ENCODE measurements at regions not wholly inside any gene's neighbourhood (a gene's known extent, or its start where the extent isn't known, plus 50 kb on each side); places are given as distances from the start of the nearest gene placed in this dataset.

- WGBS (ENCODE audit: insufficient coverage), result 95% methylated on average over 6 of the region's 12 CpGs
- H3K27me3 ChIP-seq (ENCODE audit: control insufficient read depth, insufficient read depth, low read length), result no peaks in the 10 kb centered on the region
- peaks cover 4% of the 10 kb centered on the region for H3K4me1 ChIP-seq (ENCODE audit: control insufficient read depth, insufficient read depth, low read length)
- H3K9me3 ChIP-seq (ENCODE audit: control insufficient read depth, insufficient read depth, low read length), result no peaks in the 10 kb centered on the region
- DNase-seq (ENCODE audit: low read depth in 4 of 6, low spot score in 6 of 6), result no peak
- no peak overlapping the region for H3K4me3 ChIP-seq (ENCODE audit: low read depth, low read length)
- no peak overlapping the region for H3K27ac ChIP-seq (ENCODE audit: low read depth, low read length)
- no peaks in the 10 kb centered on the region for H3K36me3 ChIP-seq (ENCODE audit: control insufficient read depth, insufficient read depth, low read length)
Observed at GRCh38 chr6:40815731-40816130, 223.3 kb downstream of the UNC5CL start.

GRCh38 chr6:40810171-40810570 lies 223.0 kb upstream of the LRFN2 start:
- Histone ChIP-seq H3K9me3 (ENCODE audit: control insufficient read depth, insufficient read depth, low read length) (no peaks in the 10 kb centered on the region), H3K4me1 (ENCODE audit: control insufficient read depth, insufficient read depth, low read length) (no peaks in the 10 kb centered on the region), H3K27me3 (ENCODE audit: control insufficient read depth, insufficient read depth, low read length) (no peaks in the 10 kb centered on the region), H3K4me3 (ENCODE audit: low read depth, low read length) (no peak overlapping the region), H3K27ac (ENCODE audit: low read depth, low read length) (no peak overlapping the region), H3K36me3 (ENCODE audit: control insufficient read depth, insufficient read depth, low read length) (no peaks in the 10 kb centered on the region)
- DNase-seq (ENCODE audit: low read depth in 4 of 6, low spot score in 6 of 6), result no peak

GRCh38 chr6:40809627-40810026 lies 222.5 kb upstream of the LRFN2 start:
- H3K4me1 ChIP-seq (ENCODE audit: control insufficient read depth, insufficient read depth, low read length), result no peaks in the 10 kb centered on the region
- no peaks in the 10 kb centered on the region for H3K36me3 ChIP-seq (ENCODE audit: control insufficient read depth, insufficient read depth, low read length)
- no peak for DNase-seq (ENCODE audit: low read depth in 4 of 6, low spot score in 6 of 6)
- no peak overlapping the region for H3K4me3 ChIP-seq (ENCODE audit: low read depth, low read length)
- no peaks in the 10 kb centered on the region for H3K27me3 ChIP-seq (ENCODE audit: control insufficient read depth, insufficient read depth, low read length)
- no peaks in the 10 kb centered on the region for H3K9me3 ChIP-seq (ENCODE audit: control insufficient read depth, insufficient read depth, low read length)
- H3K27ac ChIP-seq (ENCODE audit: low read depth, low read length), result no peak overlapping the region
- no CpG with 5 or more reads among the region's 1 CpG for WGBS (ENCODE audit: insufficient coverage)

- H3K36me3 ChIP-seq (ENCODE audit: control insufficient read depth, insufficient read depth, low read length), result no peaks in the 10 kb centered on the region
- peaks cover 1% of the 10 kb centered on the region for H3K4me1 ChIP-seq (ENCODE audit: control insufficient read depth, insufficient read depth, low read length)
- DNase-seq (ENCODE audit: low read depth in 4 of 6, low spot score in 6 of 6), result no peak
- WGBS (ENCODE audit: insufficient coverage), result 96% methylated on average over 5 of the region's 5 CpGs
- H3K27me3 ChIP-seq (ENCODE audit: control insufficient read depth, insufficient read depth, low read length), result no peaks in the 10 kb centered on the region
- no peak overlapping the region for H3K4me3 ChIP-seq (ENCODE audit: low read depth, low read length)
- H3K27ac ChIP-seq (ENCODE audit: low read depth, low read length), result no peak overlapping the region
- H3K9me3 ChIP-seq (ENCODE audit: control insufficient read depth, insufficient read depth, low read length), result no peaks in the 10 kb centered on the region
Observed at GRCh38 chr6:40807484-40807883, 220.3 kb upstream of the LRFN2 start.

GRCh38 chr6:40806256-40806864 lies 219.2 kb upstream of the LRFN2 start:
- Histone ChIP-seq H3K9me3 (ENCODE audit: control insufficient read depth, insufficient read depth, low read length) (no peaks in the 10 kb centered on the region), H3K27me3 (ENCODE audit: control insufficient read depth, insufficient read depth, low read length) (no peaks in the 10 kb centered on the region), H3K4me3 (ENCODE audit: low read depth, low read length) (no peak overlapping the region), H3K4me1 (ENCODE audit: control insufficient read depth, insufficient read depth, low read length) (peaks cover 5% of the 10 kb centered on the region), H3K27ac (ENCODE audit: low read depth, low read length) (no peak overlapping the region), H3K36me3 (ENCODE audit: control insufficient read depth, insufficient read depth, low read length) (no peaks in the 10 kb centered on the region)
- DNase-seq (ENCODE audit: low read depth in 4 of 6, low spot score in 6 of 6), result no peak
- WGBS (ENCODE audit: insufficient coverage), result 87% methylated on average over 4 of the region's 7 CpGs

GRCh38 chr6:40805336-40805735 lies 218.2 kb upstream of the LRFN2 start:
- Histone ChIP-seq H3K4me1 (ENCODE audit: control insufficient read depth, insufficient read depth, low read length) (peaks cover 5% of the 10 kb centered on the region), H3K9me3 (ENCODE audit: control insufficient read depth, insufficient read depth, low read length) (no peaks in the 10 kb centered on the region), H3K27ac (ENCODE audit: low read depth, low read length) (no peak overlapping the region), H3K27me3 (ENCODE audit: control insufficient read depth, insufficient read depth, low read length) (no peaks in the 10 kb centered on the region), H3K4me3 (ENCODE audit: low read depth, low read length) (no peak overlapping the region), H3K36me3 (ENCODE audit: control insufficient read depth, insufficient read depth, low read length) (no peaks in the 10 kb centered on the region)
- WGBS (ENCODE audit: insufficient coverage), result 100% methylated on average over 2 of the region's 4 CpGs
- no peak for DNase-seq (ENCODE audit: low read depth in 4 of 6, low spot score in 6 of 6)

- no peak for DNase-seq (ENCODE audit: low read depth in 4 of 6, low spot score in 6 of 6)
- H3K4me3 ChIP-seq (ENCODE audit: low read depth, low read length), result no peak overlapping the region
- no peaks in the 10 kb centered on the region for H3K36me3 ChIP-seq (ENCODE audit: control insufficient read depth, insufficient read depth, low read length)
- H3K4me1 ChIP-seq (ENCODE audit: control insufficient read depth, insufficient read depth, low read length), result peaks cover 5% of the 10 kb centered on the region
- no peaks in the 10 kb centered on the region for H3K27me3 ChIP-seq (ENCODE audit: control insufficient read depth, insufficient read depth, low read length)
- H3K9me3 ChIP-seq (ENCODE audit: control insufficient read depth, insufficient read depth, low read length), result no peaks in the 10 kb centered on the region
- 91% methylated on average over 4 of the region's 4 CpGs for WGBS (ENCODE audit: insufficient coverage)
- no peak overlapping the region for H3K27ac ChIP-seq (ENCODE audit: low read depth, low read length)
Observed at GRCh38 chr6:40804905-40805304, 217.7 kb upstream of the LRFN2 start.

- DNase-seq (ENCODE audit: low read depth in 4 of 6, low spot score in 6 of 6), result no peak
- H3K27me3 ChIP-seq (ENCODE audit: control insufficient read depth, insufficient read depth, low read length), result no peaks in the 10 kb centered on the region
- no peaks in the 10 kb centered on the region for H3K9me3 ChIP-seq (ENCODE audit: control insufficient read depth, insufficient read depth, low read length)
- H3K27ac ChIP-seq (ENCODE audit: low read depth, low read length), result no peak overlapping the region
- H3K36me3 ChIP-seq (ENCODE audit: control insufficient read depth, insufficient read depth, low read length), result no peaks in the 10 kb centered on the region
- peaks cover 5% of the 10 kb centered on the region for H3K4me1 ChIP-seq (ENCODE audit: control insufficient read depth, insufficient read depth, low read length)
- WGBS (ENCODE audit: insufficient coverage), result 100% methylated on average over 1 of the region's 1 CpG
- no peak overlapping the region for H3K4me3 ChIP-seq (ENCODE audit: low read depth, low read length)
Observed at GRCh38 chr6:40803897-40804702, 216.9 kb upstream of the LRFN2 start.

GRCh38 chr6:40802481-40802880 lies 215.3 kb upstream of the LRFN2 start:
- H3K27ac ChIP-seq (ENCODE audit: low read depth, low read length), result no peak overlapping the region
- no peak overlapping the region for H3K4me3 ChIP-seq (ENCODE audit: low read depth, low read length)
- peaks cover 5% of the 10 kb centered on the region for H3K4me1 ChIP-seq (ENCODE audit: control insufficient read depth, insufficient read depth, low read length)
- H3K27me3 ChIP-seq (ENCODE audit: control insufficient read depth, insufficient read depth, low read length), result no peaks in the 10 kb centered on the region
- H3K36me3 ChIP-seq (ENCODE audit: control insufficient read depth, insufficient read depth, low read length), result no peaks in the 10 kb centered on the region
- no peak for DNase-seq (ENCODE audit: low read depth in 4 of 6, low spot score in 6 of 6)
- 72% methylated on average over 3 of the region's 5 CpGs for WGBS (ENCODE audit: insufficient coverage)
- H3K9me3 ChIP-seq (ENCODE audit: control insufficient read depth, insufficient read depth, low read length), result no peaks in the 10 kb centered on the region
